Hepatocyte (in vitro differentiated cells): ENCODE measurements at regions not wholly inside any gene's neighbourhood (a gene's known extent, or its start where the extent isn't known, plus 50 kb on each side); places are given as distances from the start of the nearest gene placed in this dataset.
A peak's percentile ranks its signal among the peaks of the same experiment; 100 is the strongest.
"Not testable (repeated sequence)": the region's sequence is repeated elsewhere in the genome, so short reads cannot be mapped to it uniquely, and the experiment has no call there.

Source experiments
- EZH2 ChIP-seq: fragments of 200-600 bp; sonication (generic); IDR thresholded peaks from 2 replicates; pipeline ENCODE4 v1.6.1; 2016; ENCODE audit warnings: antibody characterized with exemption, mild to moderate bottlenecking, borderline replicate concordance
- EZH2phosphoT487 ChIP-seq: fragments of 200-600 bp; sonication (generic); IDR thresholded peaks from one replicate; pipeline ENCODE4 v1.6.1; 2018; ENCODE audit warnings: antibody characterized with exemption, mild to moderate bottlenecking, low read depth, moderate library complexity; ENCODE audit not compliant: unreplicated experiment, severe bottlenecking
- TF ChIP-seq, protein P1 (sequence below): fragments of 200-600 bp; sonication (generic); IDR thresholded peaks from 2 replicates; pipeline ENCODE4 v1.5.1; 2016; ENCODE audit warnings: antibody characterized with exemption, mild to moderate bottlenecking; ENCODE audit not compliant: poor library complexity

DNA sequence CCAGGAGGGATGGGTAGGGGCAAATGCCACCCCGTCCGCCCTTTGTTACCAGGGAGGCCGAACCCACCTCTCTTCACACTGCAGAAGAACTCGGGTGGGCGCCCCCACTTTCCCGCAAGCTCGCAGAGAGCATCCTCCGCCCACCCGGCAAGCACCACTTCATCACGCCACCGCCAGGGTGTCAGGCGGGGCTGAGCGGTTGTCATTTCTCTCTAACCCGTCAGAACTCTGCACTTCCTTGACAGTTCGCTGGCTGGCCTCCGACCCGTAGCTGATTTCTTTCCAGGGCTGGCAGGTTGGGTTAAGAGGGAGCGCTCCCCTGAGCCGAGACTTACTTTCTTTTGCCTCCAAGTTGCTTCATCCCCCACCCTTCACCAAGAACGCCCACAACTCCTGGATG lies 130.7 kb downstream of the CRLF3 start:
- TF ChIP-seq, protein P1, sequence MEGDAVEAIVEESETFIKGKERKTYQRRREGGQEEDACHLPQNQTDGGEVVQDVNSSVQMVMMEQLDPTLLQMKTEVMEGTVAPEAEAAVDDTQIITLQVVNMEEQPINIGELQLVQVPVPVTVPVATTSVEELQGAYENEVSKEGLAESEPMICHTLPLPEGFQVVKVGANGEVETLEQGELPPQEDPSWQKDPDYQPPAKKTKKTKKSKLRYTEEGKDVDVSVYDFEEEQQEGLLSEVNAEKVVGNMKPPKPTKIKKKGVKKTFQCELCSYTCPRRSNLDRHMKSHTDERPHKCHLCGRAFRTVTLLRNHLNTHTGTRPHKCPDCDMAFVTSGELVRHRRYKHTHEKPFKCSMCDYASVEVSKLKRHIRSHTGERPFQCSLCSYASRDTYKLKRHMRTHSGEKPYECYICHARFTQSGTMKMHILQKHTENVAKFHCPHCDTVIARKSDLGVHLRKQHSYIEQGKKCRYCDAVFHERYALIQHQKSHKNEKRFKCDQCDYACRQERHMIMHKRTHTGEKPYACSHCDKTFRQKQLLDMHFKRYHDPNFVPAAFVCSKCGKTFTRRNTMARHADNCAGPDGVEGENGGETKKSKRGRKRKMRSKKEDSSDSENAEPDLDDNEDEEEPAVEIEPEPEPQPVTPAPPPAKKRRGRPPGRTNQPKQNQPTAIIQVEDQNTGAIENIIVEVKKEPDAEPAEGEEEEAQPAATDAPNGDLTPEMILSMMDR, result peak; percentile 31
- TF ChIP-seq EZH2, EZH2phosphoT487: not testable (repeated sequence)
